Progenitor cell of endocrine pancreas (in vitro differentiated cells): ENCODE measurements at regions not wholly inside any gene's neighbourhood (a gene's known extent, or its start where the extent isn't known, plus 50 kb on each side); places are given as distances from the start of the nearest gene placed in this dataset.

Experiments used
- DNase-seq: peaks from one replicate; pipeline ENCODE4 v3.0.0; 2021; ENCODE audit warnings: low spot score; ENCODE audit not compliant: unreplicated experiment
- H3K27ac Mint-ChIP-seq: 2 replicates; pipeline ENCODE4 v1.8.0; 2021; ENCODE audit warnings: mild to moderate bottlenecking, moderate library complexity, mixed read lengths
- H3K27me3 Mint-ChIP-seq: 2 replicates; pipeline ENCODE4 v1.8.0; 2021; ENCODE audit warnings: mixed read lengths
- H3K36me3 Mint-ChIP-seq: 2 replicates; pipeline ENCODE4 v1.8.0; 2022; ENCODE audit warnings: mixed read lengths; ENCODE audit not compliant: insufficient read depth
- H3K4me1 Mint-ChIP-seq: 2 replicates; pipeline ENCODE4 v1.8.0; 2021; ENCODE audit warnings: low read depth, mixed read lengths
- H3K4me3 Mint-ChIP-seq: 2 replicates; pipeline ENCODE4 v1.8.0; 2021; ENCODE audit warnings: low read depth, mild to moderate bottlenecking, moderate library complexity, mixed read lengths
- H3K9me3 Mint-ChIP-seq: 2 replicates; pipeline ENCODE4 v1.8.0; 2021; ENCODE audit warnings: low read depth, mixed read lengths
- TF ChIP-seq, protein P1 (sequence below): fragments of 200-600 bp; sonication (generic); IDR thresholded peaks from one replicate; pipeline ENCODE4 v1.5.0; 2021; ENCODE audit warnings: antibody characterized with exemption, mild to moderate bottlenecking; ENCODE audit not compliant: unreplicated experiment

DNA sequence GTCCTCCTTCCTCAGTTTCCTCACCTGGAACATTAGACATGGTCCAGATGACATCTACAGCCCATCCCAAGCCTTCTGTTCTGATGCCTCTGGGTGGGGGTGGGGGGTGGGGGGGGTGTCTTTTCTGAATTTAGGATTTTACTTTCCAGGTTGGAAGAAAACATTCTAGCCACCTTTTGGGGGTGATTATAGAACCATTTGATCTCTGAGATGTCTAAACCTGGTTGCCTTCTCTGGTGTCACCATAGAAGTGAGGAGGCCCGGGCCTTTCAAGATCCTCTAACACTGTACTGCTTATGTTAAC, 411.0 kb upstream of the ZMIZ1 start:
- Mint-ChIP-seq H3K9me3 (no peaks in the 10 kb centered on the region), H3K27me3 (no peaks in the 10 kb centered on the region), H3K27ac (peak overlapping the region; percentile 60), H3K4me3 (no peak overlapping the region), H3K4me1 (peaks cover 22% of the 10 kb centered on the region), H3K36me3 (no peaks in the 10 kb centered on the region)
- no peak for DNase-seq
- TF ChIP-seq, protein P1, sequence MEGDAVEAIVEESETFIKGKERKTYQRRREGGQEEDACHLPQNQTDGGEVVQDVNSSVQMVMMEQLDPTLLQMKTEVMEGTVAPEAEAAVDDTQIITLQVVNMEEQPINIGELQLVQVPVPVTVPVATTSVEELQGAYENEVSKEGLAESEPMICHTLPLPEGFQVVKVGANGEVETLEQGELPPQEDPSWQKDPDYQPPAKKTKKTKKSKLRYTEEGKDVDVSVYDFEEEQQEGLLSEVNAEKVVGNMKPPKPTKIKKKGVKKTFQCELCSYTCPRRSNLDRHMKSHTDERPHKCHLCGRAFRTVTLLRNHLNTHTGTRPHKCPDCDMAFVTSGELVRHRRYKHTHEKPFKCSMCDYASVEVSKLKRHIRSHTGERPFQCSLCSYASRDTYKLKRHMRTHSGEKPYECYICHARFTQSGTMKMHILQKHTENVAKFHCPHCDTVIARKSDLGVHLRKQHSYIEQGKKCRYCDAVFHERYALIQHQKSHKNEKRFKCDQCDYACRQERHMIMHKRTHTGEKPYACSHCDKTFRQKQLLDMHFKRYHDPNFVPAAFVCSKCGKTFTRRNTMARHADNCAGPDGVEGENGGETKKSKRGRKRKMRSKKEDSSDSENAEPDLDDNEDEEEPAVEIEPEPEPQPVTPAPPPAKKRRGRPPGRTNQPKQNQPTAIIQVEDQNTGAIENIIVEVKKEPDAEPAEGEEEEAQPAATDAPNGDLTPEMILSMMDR = no peak

DNA sequence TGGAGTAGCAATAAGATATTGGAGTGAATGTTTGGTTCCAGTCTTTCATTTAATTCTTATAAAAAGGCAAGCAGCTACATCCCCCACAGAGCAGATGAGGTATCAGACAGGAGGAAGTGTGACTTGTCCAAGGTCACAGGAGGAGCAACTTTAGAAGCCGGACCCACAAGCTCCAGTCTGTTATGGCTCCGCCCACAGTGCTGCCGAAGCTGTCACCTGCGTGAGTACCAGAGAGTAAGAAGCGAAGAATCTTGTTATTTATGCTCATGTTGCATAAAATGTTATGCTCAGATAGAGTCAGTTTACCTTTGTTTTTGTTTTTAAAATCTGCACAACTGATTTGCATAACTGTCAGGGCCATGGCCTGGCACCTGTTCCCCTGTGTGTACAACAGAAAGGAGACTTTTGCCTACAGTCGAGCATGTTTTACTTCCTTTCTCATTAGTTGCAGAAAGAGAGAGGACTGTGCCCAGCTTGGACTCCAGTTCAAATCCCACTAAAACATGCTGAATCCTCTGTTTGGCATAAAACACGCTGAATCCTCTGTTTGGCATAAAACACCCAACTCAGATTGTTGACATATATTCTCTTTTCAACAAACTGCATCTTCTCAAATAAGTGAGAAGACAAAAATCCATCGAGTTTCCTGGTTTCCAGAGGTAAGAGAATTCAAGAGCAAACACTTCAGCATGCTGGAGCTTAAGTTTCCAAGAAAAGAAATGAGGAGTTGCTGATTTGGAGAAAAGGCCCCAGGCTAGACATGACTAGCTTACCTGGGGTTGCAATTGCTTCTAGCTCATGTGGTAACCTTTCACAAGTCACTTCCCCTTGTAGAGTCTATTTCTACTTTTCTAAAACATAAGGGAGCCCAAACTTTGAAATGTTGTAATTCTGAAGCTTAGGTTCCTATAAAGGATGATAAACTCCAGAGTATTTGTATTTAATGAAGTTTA, 409.8 kb upstream of the ZMIZ1 start:
- peaks cover 20% of the 10 kb centered on the region for H3K4me1 Mint-ChIP-seq
- TF ChIP-seq, protein P1 = no peak
- no peak overlapping the region for H3K4me3 Mint-ChIP-seq
- no peak overlapping the region for H3K27ac Mint-ChIP-seq
- H3K9me3 Mint-ChIP-seq = no peaks in the 10 kb centered on the region
- no peaks in the 10 kb centered on the region for H3K27me3 Mint-ChIP-seq
- no peaks in the 10 kb centered on the region for H3K36me3 Mint-ChIP-seq
- no peak for DNase-seq

DNA sequence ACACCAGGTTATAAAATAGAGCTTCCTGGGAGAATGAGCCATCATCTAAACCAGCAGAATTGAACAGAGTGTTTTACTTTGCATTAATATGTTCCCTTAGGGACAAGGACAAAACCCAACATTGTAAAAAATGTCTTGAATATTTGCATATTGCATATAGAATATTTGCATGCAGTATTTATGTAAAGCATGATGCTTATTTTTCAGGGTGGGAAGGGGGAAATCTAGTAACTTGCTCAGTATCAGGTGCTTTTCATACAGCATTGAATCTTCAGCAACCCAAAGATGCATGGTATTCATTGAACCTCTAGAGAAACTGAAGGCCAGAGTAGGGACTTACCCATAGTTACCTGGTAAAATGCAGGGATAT, 409.2 kb upstream of the ZMIZ1 start:
- TF ChIP-seq, protein P1 = no peak
- Mint-ChIP-seq H3K4me3 (no peak overlapping the region), H3K36me3 (no peaks in the 10 kb centered on the region), H3K27ac (no peak overlapping the region), H3K4me1 (peaks cover 15% of the 10 kb centered on the region), H3K27me3 (no peaks in the 10 kb centered on the region), H3K9me3 (no peaks in the 10 kb centered on the region)
- DNase-seq = no peak

DNA sequence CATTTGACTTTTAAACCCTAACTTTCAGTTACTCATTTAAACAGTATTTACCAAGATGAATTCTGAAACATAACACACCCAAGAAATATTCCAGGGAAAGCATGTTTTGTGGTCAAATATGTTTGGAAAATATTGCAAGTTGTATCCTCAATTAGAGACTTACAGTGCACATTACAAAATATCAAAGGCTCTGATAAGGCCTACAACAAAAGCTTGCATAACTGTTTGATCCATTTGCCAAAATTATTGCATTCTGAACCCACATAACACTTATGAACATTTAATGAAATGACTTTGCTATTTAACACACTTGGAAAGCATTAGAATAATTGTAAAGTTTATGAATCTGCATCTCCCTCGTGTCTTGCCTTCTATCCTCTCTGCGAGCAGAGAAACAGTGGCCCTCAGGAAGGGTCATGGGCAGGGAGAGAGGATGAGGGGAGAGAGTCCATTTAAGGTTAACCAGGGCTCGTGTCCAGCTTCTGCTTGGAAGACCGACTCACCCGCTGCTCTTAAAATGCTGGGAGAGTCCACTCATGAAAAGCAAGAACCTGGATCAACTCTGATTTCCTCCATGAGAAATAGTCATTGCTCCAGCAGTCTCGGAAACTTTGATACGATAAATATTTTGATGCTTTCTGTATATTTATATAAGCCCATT, 408.2 kb upstream of the ZMIZ1 start:
- DNase-seq = no peak
- peaks cover 3% of the 10 kb centered on the region for H3K9me3 Mint-ChIP-seq
- H3K4me1 Mint-ChIP-seq = peaks cover 15% of the 10 kb centered on the region
- TF ChIP-seq, protein P1 = no peak
- H3K36me3 Mint-ChIP-seq = peaks cover 2% of the 10 kb centered on the region
- H3K27me3 Mint-ChIP-seq = no peaks in the 10 kb centered on the region
- H3K27ac Mint-ChIP-seq = no peak overlapping the region
- H3K4me3 Mint-ChIP-seq = no peak overlapping the region

DNA sequence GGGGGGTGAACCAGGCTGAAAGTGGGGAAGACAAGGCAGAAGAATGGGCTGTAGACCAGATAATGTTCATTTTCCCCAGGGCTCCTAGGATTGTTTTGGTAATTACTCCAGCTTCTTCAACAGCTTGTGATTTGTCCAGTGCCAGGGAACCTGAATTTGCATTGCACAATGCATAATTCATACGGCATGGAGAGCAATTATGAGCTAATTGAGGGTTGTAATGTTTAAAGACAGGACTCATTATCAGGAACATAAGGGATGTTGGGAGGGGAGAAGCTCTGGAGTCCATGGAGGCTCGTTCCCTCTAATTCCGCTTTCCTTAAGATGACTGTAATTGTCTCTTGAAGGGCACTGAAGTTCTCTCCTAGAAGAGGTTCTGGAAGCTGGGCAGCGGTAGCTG, 405.0 kb upstream of the ZMIZ1 start:
- Mint-ChIP-seq H3K36me3 (peaks cover 2% of the 10 kb centered on the region), H3K4me3 (no peak overlapping the region)

More for the DNA sequence above, 405.0 kb upstream of the ZMIZ1 start:
- TF ChIP-seq, protein P1 = no peak
- Mint-ChIP-seq H3K4me1 (peaks cover 7% of the 10 kb centered on the region), H3K9me3 (peaks cover 16% of the 10 kb centered on the region), H3K27me3 (no peaks in the 10 kb centered on the region), H3K27ac (no peak overlapping the region)
- DNase-seq = no peak
